ENCODE measurements at regions not wholly inside any gene's neighbourhood (a gene's known extent, or its start where the extent isn't known, plus 50 kb on each side); places are given as distances from the start of the nearest gene placed in this dataset.
"Not testable (repeated sequence)": the region's sequence is repeated elsewhere in the genome, so short reads cannot be mapped to it uniquely, and the experiment has no call there.

- H3K27me3 ChIP-seq = no peaks in the 10 kb centered on the region
- H3K27ac ChIP-seq = no peak overlapping the region
- intact Hi-C loops (cut with DNase I; ENCODE audit: low total_unique reads) = no loop called here
- DNase-seq = no peak
- peaks cover 0 to 8% (median 0%) of the 10 kb centered on the region in 4 donors for H3K9me3 ChIP-seq
- H3K4me1 ChIP-seq = no peaks in the 10 kb centered on the region
- TF ChIP-seq POLR2A (IDR thresholded peaks at IDR 0.05) (no peak), POLR2AphosphoS5 (IDR thresholded peaks at IDR 0.05) (no peak), EP300 (IDR thresholded peaks at IDR 0.05) (no peak)
- TF ChIP-seq, protein P1, sequence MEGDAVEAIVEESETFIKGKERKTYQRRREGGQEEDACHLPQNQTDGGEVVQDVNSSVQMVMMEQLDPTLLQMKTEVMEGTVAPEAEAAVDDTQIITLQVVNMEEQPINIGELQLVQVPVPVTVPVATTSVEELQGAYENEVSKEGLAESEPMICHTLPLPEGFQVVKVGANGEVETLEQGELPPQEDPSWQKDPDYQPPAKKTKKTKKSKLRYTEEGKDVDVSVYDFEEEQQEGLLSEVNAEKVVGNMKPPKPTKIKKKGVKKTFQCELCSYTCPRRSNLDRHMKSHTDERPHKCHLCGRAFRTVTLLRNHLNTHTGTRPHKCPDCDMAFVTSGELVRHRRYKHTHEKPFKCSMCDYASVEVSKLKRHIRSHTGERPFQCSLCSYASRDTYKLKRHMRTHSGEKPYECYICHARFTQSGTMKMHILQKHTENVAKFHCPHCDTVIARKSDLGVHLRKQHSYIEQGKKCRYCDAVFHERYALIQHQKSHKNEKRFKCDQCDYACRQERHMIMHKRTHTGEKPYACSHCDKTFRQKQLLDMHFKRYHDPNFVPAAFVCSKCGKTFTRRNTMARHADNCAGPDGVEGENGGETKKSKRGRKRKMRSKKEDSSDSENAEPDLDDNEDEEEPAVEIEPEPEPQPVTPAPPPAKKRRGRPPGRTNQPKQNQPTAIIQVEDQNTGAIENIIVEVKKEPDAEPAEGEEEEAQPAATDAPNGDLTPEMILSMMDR (IDR thresholded peaks at IDR 0.05) = no peak
- H3K4me3 ChIP-seq = no peak overlapping the region
- no peaks in the 10 kb centered on the region for H3K36me3 ChIP-seq
- 89 to 91% (median 90%) methylated on average over 8 to 19 of the region's 19 CpGs for WGBS, 5 donors
Measured at GRCh38 chr18:35904389-35905037, 68.0 kb upstream of the RMP24 start.

- WGBS, 5 donors = 89 to 94% (median 91%) methylated on average over 10 of the region's 10 CpGs
Measured at GRCh38 chr18:35905436-35905835, 67.0 kb upstream of the RMP24 start.

GRCh38 chr18:35906291-35906690 lies 66.2 kb upstream of the RMP24 start:
- H3K27me3 ChIP-seq; intact Hi-C loops (cut with DNase I; ENCODE audit: low total_unique reads); H3K9me3 ChIP-seq; H3K36me3 ChIP-seq; H3K4me1 ChIP-seq; H3K4me3 ChIP-seq; H3K27ac ChIP-seq; DNase-seq: not testable (repeated sequence)
- 65 to 89% (median 74%) methylated on average over 1 to 3 of the region's 3 CpGs; no CpG with 5 or more reads in 2 of the 5 donors for WGBS, 5 donors

More at GRCh38 chr18:35905436-35905835, 67.0 kb upstream of the RMP24 start:
- no peak for TF ChIP-seq POLR2A (IDR thresholded peaks at IDR 0.05)
- no peak for TF ChIP-seq EP300 (IDR thresholded peaks at IDR 0.05)
- TF ChIP-seq, protein P1 (IDR thresholded peaks at IDR 0.05) = no peak
- no peak for TF ChIP-seq POLR2AphosphoS5 (IDR thresholded peaks at IDR 0.05)
- Histone ChIP-seq H3K27me3 (no peaks in the 10 kb centered on the region), H3K36me3 (no peaks in the 10 kb centered on the region), H3K27ac (no peak overlapping the region), H3K4me3 (no peak overlapping the region), H3K9me3 (peaks cover 0 to 8% (median 0%) of the 10 kb centered on the region in 4 donors), H3K4me1 (no peaks in the 10 kb centered on the region)
- intact Hi-C loops (cut with DNase I; ENCODE audit: low total_unique reads) = no loop called here
- DNase-seq = no peak

- intact Hi-C loops (cut with DNase I; ENCODE audit: low total_unique reads) = no loop called here
- H3K9me3 ChIP-seq = no peaks in the 10 kb centered on the region
- H3K4me1 ChIP-seq = no peaks in the 10 kb centered on the region
- no peak overlapping the region for H3K4me3 ChIP-seq
- H3K36me3 ChIP-seq = no peaks in the 10 kb centered on the region
- no peaks in the 10 kb centered on the region for H3K27me3 ChIP-seq
- no peak for DNase-seq
- TF ChIP-seq POLR2A (IDR thresholded peaks at IDR 0.05) (no peak), EP300 (IDR thresholded peaks at IDR 0.05) (no peak), POLR2AphosphoS5 (IDR thresholded peaks at IDR 0.05) (no peak)
- TF ChIP-seq, protein P1 (IDR thresholded peaks at IDR 0.05) = no peak
- no peak overlapping the region for H3K27ac ChIP-seq
Measured at GRCh38 chr18:35910327-35910726, 62.2 kb upstream of the RMP24 start.

GRCh38 chr18:35912332-35912731 lies 60.1 kb upstream of the RMP24 start:
- WGBS, 5 donors = 27 to 39% (median 36%) methylated on average over 6 of the region's 6 CpGs
- intact Hi-C loops (cut with DNase I; ENCODE audit: low total_unique reads) = no loop called here
- no peaks in the 10 kb centered on the region for H3K9me3 ChIP-seq
- TF ChIP-seq EP300 (IDR thresholded peaks at IDR 0.05) = no peak
- TF ChIP-seq, protein P1 (IDR thresholded peaks at IDR 0.05) = no peak
- H3K4me1 ChIP-seq = no peaks in the 10 kb centered on the region
- H3K27ac ChIP-seq = no peak overlapping the region
- H3K36me3 ChIP-seq = no peaks in the 10 kb centered on the region
- peaks cover 0 to under 1% (median 0%) of the 10 kb centered on the region in 3 donors for H3K27me3 ChIP-seq
- no peak overlapping the region for H3K4me3 ChIP-seq
- DNase-seq = no peak
